ENCODE measurements at regions not wholly inside any gene's neighbourhood (a gene's known extent, or its start where the extent isn't known, plus 50 kb on each side); places are given as distances from the start of the nearest gene placed in this dataset.
"Not testable (repeated sequence)": the region's sequence is repeated elsewhere in the genome, so short reads cannot be mapped to it uniquely, and the experiment has no call there.

- Histone ChIP-seq H3K9me3 (replicated peaks; ENCODE audit: low read length) (no peaks in the 10 kb centered on the region), H3K4me1 (ENCODE audit: control insufficient read depth, insufficient read depth, low read length) (peaks cover 34% of the 10 kb centered on the region), H3K36me3 (ENCODE audit: insufficient read depth, low read length) (no peaks in the 10 kb centered on the region), H3K4me3 (ENCODE audit: low read length) (no peak overlapping the region), H3K27me3 (ENCODE audit: control insufficient read depth, insufficient read depth, low read length) (no peaks in the 10 kb centered on the region), H3K4me2 (ENCODE audit: low read length) (peak overlapping the region; percentile 30), H3K9ac (ENCODE audit: low read depth, low read length) (peak overlapping the region; percentile 19)
Measured at GRCh38 chr13:37295071-37295470, 189.6 kb upstream of the CSNK1A1L start.

- no peak overlapping the region for H3K4me2 ChIP-seq (ENCODE audit: low read length)
- no peak overlapping the region for H3K4me3 ChIP-seq (ENCODE audit: low read length)
- H3K4me1 ChIP-seq (ENCODE audit: control insufficient read depth, insufficient read depth, low read length) = peaks cover 34% of the 10 kb centered on the region
- no peaks in the 10 kb centered on the region for H3K9me3 ChIP-seq (replicated peaks; ENCODE audit: low read length)
- H3K9ac ChIP-seq (ENCODE audit: low read depth, low read length) = no peak overlapping the region
- no peaks in the 10 kb centered on the region for H3K36me3 ChIP-seq (ENCODE audit: insufficient read depth, low read length)
- no peaks in the 10 kb centered on the region for H3K27me3 ChIP-seq (ENCODE audit: control insufficient read depth, insufficient read depth, low read length)
Measured at GRCh38 chr13:37294472-37294871, 189.0 kb upstream of the CSNK1A1L start.

DNA sequence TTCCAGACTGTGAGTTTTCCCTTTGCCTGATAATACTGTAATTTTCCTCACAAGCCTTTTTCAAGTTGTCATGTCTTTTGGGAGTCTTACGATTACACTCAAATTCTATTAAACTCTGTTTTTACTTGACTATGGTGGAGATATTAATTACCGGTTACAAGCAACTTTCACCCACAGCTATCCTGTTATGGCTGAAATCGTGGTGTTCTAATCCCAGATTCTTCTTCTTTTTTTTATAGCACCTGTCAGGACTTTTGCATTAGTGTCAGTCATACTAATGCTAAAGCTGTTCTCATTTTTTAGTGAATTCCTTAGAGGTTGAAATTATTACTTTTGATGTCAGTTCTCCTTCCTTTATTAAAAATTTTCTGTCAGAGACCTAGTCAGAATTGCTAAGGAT is 187.8 kb upstream of the CSNK1A1L start:
- no peak overlapping the region for H3K4me3 ChIP-seq (ENCODE audit: low read length)
- H3K9me3 ChIP-seq (replicated peaks; ENCODE audit: low read length) = no peaks in the 10 kb centered on the region
- H3K36me3 ChIP-seq (ENCODE audit: insufficient read depth, low read length) = no peaks in the 10 kb centered on the region
- H3K9ac ChIP-seq (ENCODE audit: low read depth, low read length) = no peak overlapping the region
- H3K4me2 ChIP-seq (ENCODE audit: low read length) = no peak overlapping the region
- no peaks in the 10 kb centered on the region for H3K27me3 ChIP-seq (ENCODE audit: control insufficient read depth, insufficient read depth, low read length)
- H3K4me1 ChIP-seq (ENCODE audit: control insufficient read depth, insufficient read depth, low read length) = peaks cover 34% of the 10 kb centered on the region

GRCh38 chr13:37290716-37291505 is 185.4 kb upstream of the CSNK1A1L start:
- Histone ChIP-seq H3K27me3 (ENCODE audit: control insufficient read depth, insufficient read depth, low read length) (no peaks in the 10 kb centered on the region), H3K4me2 (ENCODE audit: low read length) (no peak overlapping the region), H3K9me3 (replicated peaks; ENCODE audit: low read length) (no peaks in the 10 kb centered on the region), H3K9ac (ENCODE audit: low read depth, low read length) (no peak overlapping the region), H3K36me3 (ENCODE audit: insufficient read depth, low read length) (no peaks in the 10 kb centered on the region), H3K4me3 (ENCODE audit: low read length) (no peak overlapping the region), H3K4me1 (ENCODE audit: control insufficient read depth, insufficient read depth, low read length) (peaks cover 24% of the 10 kb centered on the region)

GRCh38 chr13:37289212-37289935 is 183.9 kb upstream of the CSNK1A1L start:
- Histone ChIP-seq H3K4me3 (ENCODE audit: low read length) (no peak overlapping the region), H3K27me3 (ENCODE audit: control insufficient read depth, insufficient read depth, low read length) (no peaks in the 10 kb centered on the region), H3K9me3 (replicated peaks; ENCODE audit: low read length) (no peaks in the 10 kb centered on the region), H3K36me3 (ENCODE audit: insufficient read depth, low read length) (no peaks in the 10 kb centered on the region), H3K9ac (ENCODE audit: low read depth, low read length) (no peak overlapping the region), H3K4me1 (ENCODE audit: control insufficient read depth, insufficient read depth, low read length) (peaks cover 18% of the 10 kb centered on the region), H3K4me2 (ENCODE audit: low read length) (no peak overlapping the region)

- H3K4me1 ChIP-seq (ENCODE audit: control insufficient read depth, insufficient read depth, low read length) = peaks cover 13% of the 10 kb centered on the region
- H3K4me2 ChIP-seq (ENCODE audit: low read length) = no peak overlapping the region
- H3K36me3 ChIP-seq (ENCODE audit: insufficient read depth, low read length) = no peaks in the 10 kb centered on the region
- H3K9me3 ChIP-seq (replicated peaks; ENCODE audit: low read length) = no peaks in the 10 kb centered on the region
- H3K9ac ChIP-seq (ENCODE audit: low read depth, low read length) = no peak overlapping the region
- H3K27me3 ChIP-seq (ENCODE audit: control insufficient read depth, insufficient read depth, low read length) = no peaks in the 10 kb centered on the region
- no peak overlapping the region for H3K4me3 ChIP-seq (ENCODE audit: low read length)
Measured at GRCh38 chr13:37288057-37288720, 182.7 kb upstream of the CSNK1A1L start.

GRCh38 chr13:37280231-37280630 is 174.8 kb upstream of the CSNK1A1L start:
- H3K9ac ChIP-seq (ENCODE audit: low read depth, low read length); H3K4me2 ChIP-seq (ENCODE audit: low read length); H3K36me3 ChIP-seq (ENCODE audit: insufficient read depth, low read length); H3K9me3 ChIP-seq (replicated peaks; ENCODE audit: low read length); H3K4me1 ChIP-seq (ENCODE audit: control insufficient read depth, insufficient read depth, low read length); H3K4me3 ChIP-seq (ENCODE audit: low read length); H3K27me3 ChIP-seq (ENCODE audit: control insufficient read depth, insufficient read depth, low read length): not testable (repeated sequence)

DNA sequence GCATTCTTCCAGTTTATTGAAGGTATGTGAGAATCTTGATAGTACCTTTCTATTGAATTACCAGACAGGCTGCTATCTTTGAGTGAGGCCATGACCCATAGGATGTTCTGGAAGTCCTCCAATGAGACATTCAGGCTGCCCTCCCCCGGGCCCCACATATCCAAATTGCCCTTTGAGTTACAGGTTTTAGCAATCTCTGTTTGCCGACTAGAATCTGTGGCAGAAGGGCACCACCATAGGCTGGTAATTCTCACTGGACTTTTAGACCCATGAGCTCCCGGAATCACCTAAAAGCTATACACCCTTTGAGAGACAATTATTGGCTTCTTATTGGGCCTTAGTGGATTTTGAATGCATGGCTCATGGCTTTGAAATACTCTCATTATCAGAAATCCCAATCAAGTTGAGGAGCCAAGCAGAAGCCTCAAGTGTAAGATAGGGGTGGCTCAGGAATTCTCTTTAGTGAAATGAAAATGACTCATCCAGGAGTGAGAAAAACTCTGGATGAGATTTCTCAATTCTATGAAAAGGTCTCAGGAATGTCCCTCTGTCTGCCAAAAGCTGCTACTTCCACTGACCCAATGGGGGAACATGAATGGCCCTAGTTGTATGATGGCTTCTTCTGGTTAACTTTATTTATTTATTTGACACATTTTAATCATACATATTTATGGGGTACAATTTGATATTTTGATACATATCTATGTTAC is 172.1 kb upstream of the CSNK1A1L start:
- no peak overlapping the region for H3K4me2 ChIP-seq (ENCODE audit: low read length)
- no peak overlapping the region for H3K9ac ChIP-seq (ENCODE audit: low read depth, low read length)
- H3K27me3 ChIP-seq (ENCODE audit: control insufficient read depth, insufficient read depth, low read length) = no peaks in the 10 kb centered on the region
- no peaks in the 10 kb centered on the region for H3K9me3 ChIP-seq (replicated peaks; ENCODE audit: low read length)
- H3K4me1 ChIP-seq (ENCODE audit: control insufficient read depth, insufficient read depth, low read length) = no peaks in the 10 kb centered on the region
- H3K36me3 ChIP-seq (ENCODE audit: insufficient read depth, low read length) = no peaks in the 10 kb centered on the region
- no peak overlapping the region for H3K4me3 ChIP-seq (ENCODE audit: low read length)

DNA sequence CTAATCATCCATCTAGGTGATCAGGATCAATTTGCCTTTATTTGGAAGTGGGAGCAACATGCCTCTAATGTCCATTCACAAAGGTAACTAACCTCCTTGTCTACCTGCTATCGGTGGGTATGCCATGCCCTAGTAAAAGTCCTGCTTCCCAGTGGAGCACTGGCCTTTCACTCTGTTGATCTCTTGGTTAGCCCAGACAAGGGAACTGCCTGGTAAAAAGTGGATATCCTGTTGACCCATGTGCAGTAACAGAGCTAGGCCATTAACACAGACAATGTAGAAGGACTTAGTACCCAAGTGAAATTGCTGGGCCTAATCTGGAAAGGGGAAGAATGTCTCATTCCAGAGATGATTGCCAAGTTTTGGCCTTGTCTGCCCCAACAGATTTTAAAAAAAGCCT is 171.5 kb upstream of the CSNK1A1L start:
- Histone ChIP-seq H3K27me3 (ENCODE audit: control insufficient read depth, insufficient read depth, low read length) (no peaks in the 10 kb centered on the region), H3K4me3 (ENCODE audit: low read length) (no peak overlapping the region), H3K9ac (ENCODE audit: low read depth, low read length) (no peak overlapping the region), H3K4me2 (ENCODE audit: low read length) (no peak overlapping the region), H3K36me3 (ENCODE audit: insufficient read depth, low read length) (no peaks in the 10 kb centered on the region), H3K9me3 (replicated peaks; ENCODE audit: low read length) (no peaks in the 10 kb centered on the region), H3K4me1 (ENCODE audit: control insufficient read depth, insufficient read depth, low read length) (no peaks in the 10 kb centered on the region)

DNA sequence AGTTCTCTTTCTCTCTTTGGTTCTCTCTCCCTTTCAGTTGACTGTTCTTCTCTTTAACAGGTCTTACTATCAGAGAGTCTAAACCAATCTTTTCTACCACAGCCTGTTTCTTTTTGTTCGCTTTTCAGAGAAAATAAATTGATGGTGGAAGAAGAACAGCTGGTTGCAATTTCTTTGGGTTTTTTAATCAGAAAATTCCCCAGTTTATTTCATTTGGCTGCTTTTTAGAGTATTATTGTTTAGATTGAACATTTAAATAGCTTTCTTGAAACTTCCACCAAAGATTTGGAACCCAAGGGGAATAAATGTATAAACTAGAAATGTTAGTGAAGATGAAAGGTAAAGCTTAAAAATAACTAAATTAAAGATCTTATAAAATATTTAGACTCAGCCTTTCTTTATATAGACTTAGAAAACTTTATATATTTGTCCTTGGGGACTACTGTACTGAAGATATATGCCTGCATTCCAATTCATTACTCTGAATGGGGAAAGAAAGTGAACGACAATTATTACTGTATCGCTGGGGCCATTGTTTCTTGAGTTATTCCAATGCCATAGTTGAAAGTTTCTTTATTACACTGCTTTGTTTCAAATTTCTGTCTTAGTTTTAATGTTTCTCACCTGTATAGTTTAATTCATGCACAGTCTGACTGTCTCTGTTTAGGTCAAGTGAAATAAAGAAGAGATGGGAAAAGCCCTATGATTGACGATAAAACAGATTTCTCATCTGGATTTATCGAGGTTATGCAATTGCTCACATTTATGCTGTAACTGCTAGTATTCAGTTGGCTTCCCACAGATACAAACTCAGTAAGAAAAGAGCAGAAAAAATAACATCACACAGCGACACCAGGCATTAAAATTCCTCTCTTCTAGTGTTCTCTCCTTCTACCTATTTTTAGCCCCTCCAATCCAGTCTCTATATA is 169.4 kb upstream of the CSNK1A1L start:
- no peaks in the 10 kb centered on the region for H3K4me1 ChIP-seq (ENCODE audit: control insufficient read depth, insufficient read depth, low read length)
- H3K9ac ChIP-seq (ENCODE audit: low read depth, low read length) = no peak overlapping the region
- no peak overlapping the region for H3K4me2 ChIP-seq (ENCODE audit: low read length)
- no peaks in the 10 kb centered on the region for H3K36me3 ChIP-seq (ENCODE audit: insufficient read depth, low read length)
- no peaks in the 10 kb centered on the region for H3K9me3 ChIP-seq (replicated peaks; ENCODE audit: low read length)
- H3K27me3 ChIP-seq (ENCODE audit: control insufficient read depth, insufficient read depth, low read length) = no peaks in the 10 kb centered on the region
- no peak overlapping the region for H3K4me3 ChIP-seq (ENCODE audit: low read length)
